H1 (cell line): ENCODE measurements at regions not wholly inside any gene's neighbourhood (a gene's known extent, or its start where the extent isn't known, plus 50 kb on each side); places are given as distances from the start of the nearest gene placed in this dataset.

ENCODE experiments used
- CTCF ChIA-PET: fragments of 300-600 bp; sonication (Branson Sonifier 250); formaldehyde crosslinking; loops from one replicate; lab custom pipeline; 2021; ENCODE audit not compliant: partially characterized antibody; lab: Charles Lee
- POLR2A ChIA-PET: fragments of 300-600 bp; sonication (Branson Sonifier 250); formaldehyde crosslinking; loops from one replicate; lab custom pipeline; 2021; ENCODE audit warnings: inconsistent platforms; ENCODE audit not compliant: partially characterized antibody; lab: Charles Lee
- DNase-seq, 2 experiments: peaks; one replicate each; pipeline versions ENCODE4 v3.0.0 to v3.0.0-alpha.2; 2010 to 2022; ENCODE audit warnings: low spot score in 2 of 2, low read depth in 1 of 2, mixed read lengths in 1 of 2
- FAIRE-seq: peaks from 2 replicates; lab custom pipeline; 2011; peaks lifted over from hg19 to GRCh38; lab: Jason Lieb, UNC
- H2AFZ ChIP-seq: 2 replicates; pipeline ENCODE4 v1.8.1; 2012; ENCODE audit warnings: low read length, inconsistent platforms
- H2AK5ac ChIP-seq: 2 replicates; pipeline ENCODE4 v1.6.1; 2013; ENCODE audit warnings: low read depth, low read length
- H2BK120ac ChIP-seq: replicated peaks from 2 replicates; pipeline ENCODE3; 2013; ENCODE audit warnings: low read depth, low read length, inconsistent platforms
- H2BK12ac ChIP-seq: 2 replicates; pipeline ENCODE4 v1.6.1; 2013; ENCODE audit warnings: low read depth, low read length
- H2BK15ac ChIP-seq: 2 replicates; pipeline ENCODE4 v1.6.1; 2013; ENCODE audit warnings: low read length
- H2BK20ac ChIP-seq: 2 replicates; pipeline ENCODE4 v1.6.1; 2013; ENCODE audit warnings: low read length
- H2BK5ac ChIP-seq: 2 replicates; pipeline ENCODE4 v1.6.1; 2013; ENCODE audit warnings: low read depth, low read length
- H3K14ac ChIP-seq: 2 replicates; pipeline ENCODE4 v1.6.1; 2013; ENCODE audit warnings: inconsistent platforms; ENCODE audit not compliant: insufficient read length
- H3K18ac ChIP-seq: 2 replicates; pipeline ENCODE4 v1.6.1; 2013; ENCODE audit warnings: low read length; ENCODE audit errors: extremely low read depth
- H3K23ac ChIP-seq: 2 replicates; pipeline ENCODE4 v1.6.1; 2013; ENCODE audit warnings: inconsistent platforms; ENCODE audit not compliant: insufficient read length
- H3K23me2 ChIP-seq: 2 replicates; pipeline ENCODE4 v1.6.1; 2013; ENCODE audit warnings: low read depth, low read length
- H3K27ac ChIP-seq: 2 replicates; pipeline ENCODE4 v1.6.1; 2011; ENCODE audit warnings: low read depth, low read length, inconsistent platforms
- H3K27me3 ChIP-seq, 4 experiments: replicated peaks in 1 of 4; 1 replicate in 1 of 4; 2 replicates in 3 of 4; pipeline versions ENCODE4 v1.6.1 to v1.8.1; 2011 to 2013; ENCODE audit warnings: low read length in 3 of 4, mild to moderate bottlenecking in 3 of 4, inconsistent platforms in 2 of 4, mixed read lengths in 2 of 4, moderate library complexity in 1 of 4; ENCODE audit not compliant: control insufficient read depth in 3 of 4, insufficient read depth in 3 of 4; ENCODE audit errors: extremely low read depth in 1 of 4
- H3K36me3 ChIP-seq, 4 experiments: 2 replicates each; pipeline versions ENCODE4 v1.6.1 to v1.8.1; 2011 to 2013; ENCODE audit warnings: mild to moderate bottlenecking in 4 of 4, low read length in 3 of 4, moderate library complexity in 2 of 4, control low read depth in 1 of 4, inconsistent platforms in 1 of 4; ENCODE audit not compliant: insufficient read depth in 4 of 4, control insufficient read depth in 2 of 4
- H3K4ac ChIP-seq: replicated peaks from 2 replicates; pipeline ENCODE3; 2013; ENCODE audit warnings: low read length, low read depth, mixed read lengths, inconsistent platforms; ENCODE audit not compliant: insufficient read length
- H3K4me1 ChIP-seq, 4 experiments: replicated peaks in 1 of 4; 1 replicate in 1 of 4; 2 replicates in 3 of 4; pipeline versions ENCODE4 v1.6.1 to v1.8.1; 2011 to 2013; ENCODE audit warnings: low read length in 3 of 4, inconsistent platforms in 2 of 4, mixed read lengths in 1 of 4; ENCODE audit not compliant: insufficient read depth in 4 of 4, control insufficient read depth in 3 of 4
- H3K4me2 ChIP-seq, 2 experiments: 2 replicates each; pipeline versions ENCODE4 v1.6.1 to v1.8.1; 2011 to 2013; ENCODE audit warnings: low read depth in 2 of 2, low read length in 2 of 2, control low read depth in 1 of 2, inconsistent platforms in 1 of 2, mild to moderate bottlenecking in 1 of 2; ENCODE audit not compliant: insufficient read depth in 1 of 2
- H3K4me3 ChIP-seq, 4 experiments: fragments of 200-600, 300-600 bp in 1 of 4; sonication (generic), shearing (Covaris generic), sonication (Bioruptor Twin) in 1 of 4; 2 replicates each; pipeline versions ENCODE4 v1.5.1 to v1.8.1; 2011 to 2016; ENCODE audit warnings: low read length in 4 of 4, low read depth in 3 of 4, control low read depth in 2 of 4, inconsistent platforms in 2 of 4, mild to moderate bottlenecking in 2 of 4, mixed read lengths in 1 of 4, moderate library complexity in 1 of 4; ENCODE audit not compliant: insufficient read depth in 2 of 4; ENCODE audit errors: extremely low read depth in 1 of 4
- H3K56ac ChIP-seq: replicated peaks from 2 replicates; pipeline ENCODE3; 2013; ENCODE audit warnings: low read depth, mild to moderate bottlenecking, mixed read lengths, low read length, inconsistent platforms; ENCODE audit not compliant: insufficient read length
- H3K79me1 ChIP-seq: 2 replicates; pipeline ENCODE4 v1.6.1; 2013; ENCODE audit warnings: low read depth, low read length, control low read depth
- H3K79me2 ChIP-seq, 2 experiments: 2 replicates each; pipeline versions ENCODE4 v1.6.1 to v1.8.1; 2012 to 2013; ENCODE audit warnings: low read length in 2 of 2, mild to moderate bottlenecking in 2 of 2, inconsistent platforms in 1 of 2; ENCODE audit not compliant: insufficient read depth in 2 of 2, control insufficient read depth in 1 of 2
- H3K9ac ChIP-seq, 4 experiments: replicated peaks in 1 of 4; 1 replicate in 1 of 4; 2 replicates in 3 of 4; pipeline versions ENCODE4 v1.6.1 to v1.8.1; 2011 to 2013; ENCODE audit warnings: low read depth in 3 of 4, low read length in 3 of 4, control low read depth in 2 of 4, mild to moderate bottlenecking in 2 of 4, moderate library complexity in 2 of 4, inconsistent platforms in 1 of 4; ENCODE audit errors: extremely low read depth in 1 of 4
- H3K9me3 ChIP-seq, 2 experiments: 2 replicates each; pipeline versions ENCODE4 v1.6.1 to v1.8.1; 2012 to 2013; ENCODE audit warnings: mild to moderate bottlenecking in 2 of 2, moderate library complexity in 2 of 2, control low read depth in 1 of 2, inconsistent platforms in 1 of 2, low read depth in 1 of 2, low read length in 1 of 2, mixed read lengths in 1 of 2; ENCODE audit not compliant: insufficient read depth in 2 of 2
- H4K20me1 ChIP-seq, 2 experiments: replicated peaks in 1 of 2; 2 replicates each; pipeline versions ENCODE3 to v1.8.1; 2011 to 2013; ENCODE audit warnings: inconsistent platforms in 2 of 2, low read length in 2 of 2, mild to moderate bottlenecking in 1 of 2; ENCODE audit not compliant: insufficient read depth in 2 of 2, control insufficient read depth in 1 of 2
- H4K5ac ChIP-seq: 2 replicates; pipeline ENCODE4 v1.6.1; 2013; ENCODE audit warnings: low read length, low read depth, mixed read lengths, inconsistent platforms; ENCODE audit not compliant: insufficient read length
- H4K8ac ChIP-seq: 2 replicates; pipeline ENCODE4 v1.8.0; 2013; ENCODE audit warnings: mild to moderate bottlenecking, moderate library complexity, low read length, inconsistent platforms; ENCODE audit not compliant: insufficient read depth; ENCODE audit errors: extremely low read depth
- H4K91ac ChIP-seq: replicated peaks from 2 replicates; pipeline ENCODE3; 2013; ENCODE audit warnings: low read length, mixed read lengths, inconsistent platforms; ENCODE audit not compliant: insufficient read length
- CEBPB ChIP-seq: IDR thresholded peaks from 2 replicates; pipeline ENCODE4 v1.6.1; 2012; ENCODE audit warnings: low read depth, low read length
- CTCF ChIP-seq, 3 experiments: IDR thresholded peaks; 1 replicate in 2 of 3; 2 replicates in 1 of 3; pipeline versions ENCODE4 v1.5.1 to v1.6.1; 2011; ENCODE audit warnings: low read length in 3 of 3, mild to moderate bottlenecking in 3 of 3, inconsistent platforms in 2 of 3, low read depth in 1 of 3, moderate library complexity in 1 of 3; ENCODE audit not compliant: insufficient read depth in 1 of 3; ENCODE audit errors: control extremely low read depth in 1 of 3
- HDAC6 ChIP-seq: IDR thresholded peaks from one replicate; pipeline ENCODE4 v1.7.1; 2012; ENCODE audit warnings: low read depth, mild to moderate bottlenecking, inconsistent platforms, low read length, moderate library complexity
- MAFK ChIP-seq: IDR thresholded peaks from 2 replicates; pipeline ENCODE4 v1.6.1; 2012; ENCODE audit warnings: low read depth, mild to moderate bottlenecking, improper control_type of control experiment, low read length
- RAD21 ChIP-seq, 2 experiments: IDR thresholded peaks in 1 of 2; conservative IDR thresholded peaks in 1 of 2; 2 replicates each; pipeline ENCODE4 v1.6.1; 2011; ENCODE audit warnings: low read depth in 2 of 2, low read length in 2 of 2, improper control_type of control experiment in 1 of 2, inconsistent platforms in 1 of 2, mild to moderate bottlenecking in 1 of 2, moderate library complexity in 1 of 2
- RXRA ChIP-seq: IDR thresholded peaks from 2 replicates; pipeline ENCODE4 v1.6.1; 2011; ENCODE audit warnings: low read depth, mild to moderate bottlenecking, low read length, moderate library complexity; ENCODE audit not compliant: insufficient read depth
- SIRT6 ChIP-seq: IDR thresholded peaks from one replicate; pipeline ENCODE4 v1.7.1; 2012; ENCODE audit warnings: low read length, inconsistent platforms
- SP4 ChIP-seq: IDR thresholded peaks from 2 replicates; pipeline ENCODE4 v1.6.1; 2012; ENCODE audit warnings: low read length, inconsistent platforms
- WGBS, 2 experiments: shearing (Covaris generic) in 1 of 2; methylation state at CpG; one replicate each; pipeline versions ENCODE4 v1.1.6 to v1.1.7; 2013 to 2015; ENCODE audit warnings: low lambda C conversion rate in 2 of 2, mixed read lengths in 2 of 2, inconsistent platforms in 1 of 2, low coverage in 1 of 2, missing lambda C conversion rate in 1 of 2; ENCODE audit not compliant: insufficient replicate concordance in 2 of 2, insufficient coverage in 1 of 2, insufficient read length in 1 of 2; ENCODE audit errors: extremely low coverage in 1 of 2, missing lambda C conversion rate in 1 of 2; 5-methylcytosine and 5-hydroxymethylcytosine counted together

GRCh38 chr2:236512902-236513435, 56.7 kb upstream of the ACKR3 start:
- 50% methylated on average over 7 of the region's 7 CpGs; no CpG with 5 or more reads in 1 of the 2 experiments for WGBS, 2 experiments
- Histone ChIP-seq H2BK5ac (no peak overlapping the region), H2BK20ac (peak overlapping the region; percentile 64; the same call in 1 of the 2 replicates), H3K14ac (no peak overlapping the region), H3K23ac (no peak overlapping the region), H3K36me3 (no peaks in the 10 kb centered on the region), H3K18ac (no peak overlapping the region), H3K4me2 (no peak overlapping the region), H3K27ac (no peak overlapping the region), H2BK120ac (no peak overlapping the region), H3K4me1 (no peaks in the 10 kb centered on the region), H2AFZ (no peak overlapping the region), H2BK12ac (no peak overlapping the region), H4K91ac (no peak overlapping the region), H4K20me1 (no peaks in the 10 kb centered on the region), H3K4me3 (no peak overlapping the region), H3K27me3 (no peaks in the 10 kb centered on the region; a peak in 1 of 7 replicates), H2AK5ac (no peak overlapping the region), H4K8ac (no peak overlapping the region), H3K79me1 (no peaks in the 10 kb centered on the region), H3K56ac (no peak overlapping the region), H3K9me3 (no peaks in the 10 kb centered on the region), H3K79me2 (no peaks in the 10 kb centered on the region), H3K23me2 (no peaks in the 10 kb centered on the region), H2BK15ac (peak overlapping the region; percentile 65; the same call in 1 of the 2 replicates), H4K5ac (no peak overlapping the region), H3K4ac (no peak overlapping the region), H3K9ac (no peak overlapping the region)
- peak; percentile 53 to 70 for DNase-seq
- ChIA-PET CTCF (interaction anchor here (0.6 to 4.5 kb wide), 50 partner anchors 10 to 555 kb away, joined by 3 to 36 read pairs (median 4); partner anchors contain the start of gene ACKR3), POLR2A (interaction anchor here (0.6 to 1.5 kb wide), 2 partner anchors 14 to 234 kb away, joined by 3 read pairs; no protein-coding TSS in a partner anchor)
- TF ChIP-seq CEBPB (0 out of 2 replicates have a peak, but pooled peaks have one; percentile 3), HDAC6 (no peak), MAFK (no peak), CTCF (IDR thresholded peaks at IDR 0.05; ENCODE audit: control extremely low read depth in 1 of 3, insufficient read depth in 1 of 3, low read depth in 1 of 3, low read length in 3 of 3) (peak; percentile 93 to 97 (median 93)), RXRA (no peak), SP4 (no peak), SIRT6 (no peak), RAD21 (IDR thresholded peaks at IDR 0.05 in 1 of 2, conservative IDR thresholded peaks at IDR 0.05 in 1 of 2; ENCODE audit: low read depth in 2 of 2, low read length in 2 of 2) (peak; percentile 87 to 88)
- peak; percentile 66 for FAIRE-seq
